ENCODE measurements at regions not wholly inside any gene's neighbourhood (a gene's known extent, or its start where the extent isn't known, plus 50 kb on each side); places are given as distances from the start of the nearest gene placed in this dataset.
"Not testable (repeated sequence)": the region's sequence is repeated elsewhere in the genome, so short reads cannot be mapped to it uniquely, and the experiment has no call there.

- not testable (repeated sequence) for H3K9me3 Mint-ChIP-seq (ENCODE audit: low read depth); H3K4me1 Mint-ChIP-seq (ENCODE audit: low read depth); H3K27me3 Mint-ChIP-seq; DNase-seq (ENCODE audit: low spot score, unreplicated experiment); H3K27ac Mint-ChIP-seq; H3K36me3 Mint-ChIP-seq (ENCODE audit: insufficient read depth); H3K4me3 Mint-ChIP-seq (ENCODE audit: low read depth)
Measured at GRCh38 chrX:115840729-115841409, 279.9 kb downstream of the PLS3 start.

- H3K36me3 Mint-ChIP-seq (ENCODE audit: insufficient read depth); DNase-seq (ENCODE audit: low spot score, unreplicated experiment); H3K27ac Mint-ChIP-seq; H3K4me1 Mint-ChIP-seq (ENCODE audit: low read depth); H3K27me3 Mint-ChIP-seq; H3K4me3 Mint-ChIP-seq (ENCODE audit: low read depth); H3K9me3 Mint-ChIP-seq (ENCODE audit: low read depth): not testable (repeated sequence)
Measured at GRCh38 chrX:115850986-115851385, 290.0 kb downstream of the PLS3 start.

- H3K9me3 Mint-ChIP-seq (ENCODE audit: low read depth); H3K27me3 Mint-ChIP-seq; DNase-seq (ENCODE audit: low spot score, unreplicated experiment): not testable (repeated sequence)
Measured at GRCh38 chrX:115853260-115853659, 292.3 kb downstream of the PLS3 start.

GRCh38 chrX:115881170-115881569 lies 289.4 kb upstream of the AGTR2 start:
- DNase-seq (ENCODE audit: low spot score, unreplicated experiment); H3K9me3 Mint-ChIP-seq (ENCODE audit: low read depth); H3K36me3 Mint-ChIP-seq (ENCODE audit: insufficient read depth); H3K27ac Mint-ChIP-seq; H3K27me3 Mint-ChIP-seq; H3K4me3 Mint-ChIP-seq (ENCODE audit: low read depth); H3K4me1 Mint-ChIP-seq (ENCODE audit: low read depth): not testable (repeated sequence)

More at GRCh38 chrX:115853260-115853659, 292.3 kb downstream of the PLS3 start:
- not testable (repeated sequence) for H3K4me3 Mint-ChIP-seq (ENCODE audit: low read depth); H3K27ac Mint-ChIP-seq; H3K36me3 Mint-ChIP-seq (ENCODE audit: insufficient read depth); H3K4me1 Mint-ChIP-seq (ENCODE audit: low read depth)

GRCh38 chrX:115884121-115884520 lies 286.4 kb upstream of the AGTR2 start:
- not testable (repeated sequence) for H3K4me3 Mint-ChIP-seq (ENCODE audit: low read depth); H3K27me3 Mint-ChIP-seq; H3K4me1 Mint-ChIP-seq (ENCODE audit: low read depth); H3K9me3 Mint-ChIP-seq (ENCODE audit: low read depth); H3K27ac Mint-ChIP-seq; DNase-seq (ENCODE audit: low spot score, unreplicated experiment); H3K36me3 Mint-ChIP-seq (ENCODE audit: insufficient read depth)

GRCh38 chrX:115888041-115888440 lies 282.5 kb upstream of the AGTR2 start:
- H3K4me1 Mint-ChIP-seq (ENCODE audit: low read depth); H3K27me3 Mint-ChIP-seq; H3K4me3 Mint-ChIP-seq (ENCODE audit: low read depth); H3K27ac Mint-ChIP-seq; DNase-seq (ENCODE audit: low spot score, unreplicated experiment): not testable (repeated sequence)
- Mint-ChIP-seq H3K36me3 (ENCODE audit: insufficient read depth) (peaks cover 35% of the 10 kb centered on the region), H3K9me3 (ENCODE audit: low read depth) (peaks cover 30% of the 10 kb centered on the region)

- H3K27ac Mint-ChIP-seq; H3K4me1 Mint-ChIP-seq (ENCODE audit: low read depth); H3K4me3 Mint-ChIP-seq (ENCODE audit: low read depth); H3K27me3 Mint-ChIP-seq; DNase-seq (ENCODE audit: low spot score, unreplicated experiment): not testable (repeated sequence)
- peaks cover 35% of the 10 kb centered on the region for H3K36me3 Mint-ChIP-seq (ENCODE audit: insufficient read depth)
- H3K9me3 Mint-ChIP-seq (ENCODE audit: low read depth): peaks cover 33% of the 10 kb centered on the region
Measured at GRCh38 chrX:115888519-115888918, 282.0 kb upstream of the AGTR2 start.

- DNase-seq (ENCODE audit: low spot score, unreplicated experiment): no peak
- TF ChIP-seq CTCF (IDR thresholded peaks at IDR 0.05; ENCODE audit: unreplicated experiment): no peak
- no peak overlapping the region for H3K4me3 Mint-ChIP-seq (ENCODE audit: low read depth)
- H3K27me3 Mint-ChIP-seq: no peaks in the 10 kb centered on the region
- H3K27ac Mint-ChIP-seq: peak overlapping the region; percentile 59
- H3K36me3 Mint-ChIP-seq (ENCODE audit: insufficient read depth): peaks cover 37% of the 10 kb centered on the region
- H3K4me1 Mint-ChIP-seq (ENCODE audit: low read depth): no peaks in the 10 kb centered on the region
- H3K9me3 Mint-ChIP-seq (ENCODE audit: low read depth): peaks cover 33% of the 10 kb centered on the region
Measured at GRCh38 chrX:115889121-115889890, 281.2 kb upstream of the AGTR2 start.

Measured in progenitor cell of endocrine pancreas (in vitro differentiated cells).